HepG2 (cell line): ENCODE measurements at regions not wholly inside any gene's neighbourhood (a gene's known extent, or its start where the extent isn't known, plus 50 kb on each side); places are given as distances from the start of the nearest gene placed in this dataset.

Experiments
- ATAC-seq: fragments of 200-7000 bp; cut with Tn5 transposase; 3 replicates; pipeline ENCODE4 v1.9.1; 2020; ENCODE audit warnings: mild to moderate bottlenecking, moderate library complexity
- BruUV-seq: library from RNA; stranded (reverse); fragments of 400-500 nt; replicated peaks from 2 replicates; lab custom pipeline; 2021; lab: Mats Ljungman, UMichigan
- CTCF ChIA-PET: fragments of 300-600 bp; formaldehyde crosslinking; extraction: SDS; loops from one replicate; lab custom pipeline; 2021; ENCODE audit warnings: low total read pairs, inconsistent platforms, low intra/inter-chr PET ratio; lab: Yijun Ruan, JAX
- POLR2A ChIA-PET: fragments of 350-600 bp; sonication (Branson Sonifier 250); formaldehyde crosslinking; loops from one replicate; lab custom pipeline; 2020; ENCODE audit warnings: antibody characterized with exemption, inconsistent platforms; lab: Yijun Ruan, JAX
- DNase-seq: peaks from one replicate; pipeline ENCODE4 v3.0.0-alpha.2; 2015; ENCODE audit warnings: low spot score
- FAIRE-seq: peaks from 3 replicates; lab custom pipeline; 2011; peaks lifted over from hg19 to GRCh38; lab: Jason Lieb, UNC
- H2AFZ ChIP-seq: one replicate; pipeline ENCODE4 v1.6.1; 2011; ENCODE audit warnings: low read length, inconsistent platforms
- H3K27ac ChIP-seq: fragments of 300-600 bp; 3 replicates; pipeline ENCODE4 v1.8.0; 2011; ENCODE audit warnings: mixed run types, mild to moderate bottlenecking, mixed read lengths, low read length, inconsistent platforms; ENCODE audit not compliant: insufficient read depth; ENCODE audit errors: extremely low read length
- H3K27me3 ChIP-seq, 2 experiments: fragments of 200-600 bp in 1 of 2; 2 replicates in 1 of 2; 3 replicates in 1 of 2; pipeline versions ENCODE4 v1.6.0 to v1.8.0; 2011; ENCODE audit warnings: low read length in 2 of 2, mild to moderate bottlenecking in 2 of 2, moderate library complexity in 2 of 2, inconsistent platforms in 1 of 2; ENCODE audit not compliant: insufficient read depth in 2 of 2, control insufficient read depth in 1 of 2
- H3K36me3 ChIP-seq, 2 experiments: fragments of 200-600 bp in 1 of 2; replicated peaks in 1 of 2; 2 replicates in 1 of 2; 3 replicates in 1 of 2; pipeline versions ENCODE4 v1.5.1 to v1.8.0; 2011; ENCODE audit warnings: low read length in 2 of 2, inconsistent platforms in 1 of 2; ENCODE audit not compliant: insufficient read depth in 2 of 2, control insufficient read depth in 1 of 2
- H3K4me1 ChIP-seq: 2 replicates; pipeline ENCODE4 v1.5.1; 2012; ENCODE audit warnings: low read length, inconsistent platforms; ENCODE audit not compliant: insufficient read depth
- H3K4me2 ChIP-seq: 2 replicates; pipeline ENCODE4 v1.6.0; 2011; ENCODE audit warnings: low read depth, low read length, inconsistent platforms
- H3K4me3 ChIP-seq, 3 experiments: fragments of 200-600 bp in 1 of 3; sonication (generic), shearing (Covaris generic) in 1 of 3; replicated peaks in 1 of 3; 2 replicates each; pipeline ENCODE4 v1.5.1; 2011 to 2016; ENCODE audit warnings: low read length in 3 of 3, inconsistent platforms in 2 of 3, low read depth in 2 of 3, mild to moderate bottlenecking in 2 of 3, control low read depth in 1 of 3, mixed read lengths in 1 of 3; ENCODE audit not compliant: insufficient read depth in 1 of 3
- H3K79me2 ChIP-seq: one replicate; pipeline ENCODE4 v1.6.1; 2011; ENCODE audit warnings: low read length, inconsistent platforms; ENCODE audit not compliant: insufficient read depth
- H3K9ac ChIP-seq: 2 replicates; pipeline ENCODE4 v1.6.0; 2011; ENCODE audit warnings: mild to moderate bottlenecking, low read depth, low read length, inconsistent platforms; ENCODE audit not compliant: insufficient read depth
- H3K9me3 ChIP-seq: 2 replicates; pipeline ENCODE4 v1.5.1; 2012; ENCODE audit warnings: mild to moderate bottlenecking, low read length
- H4K20me1 ChIP-seq: 2 replicates; pipeline ENCODE4 v1.6.0; 2011; ENCODE audit warnings: inconsistent platforms, mild to moderate bottlenecking, low read length, moderate library complexity; ENCODE audit not compliant: insufficient read depth
- AGO2 ChIP-seq: fragments of 200-400 bp; formaldehyde crosslinking; optimal IDR thresholded peaks from 2 replicates; pipeline ENCODE3; 2017; ENCODE audit warnings: mild to moderate bottlenecking, low read depth, low read length, moderate library complexity
- CREB1 ChIP-seq, 2 experiments: fragments of 450-650 bp in 1 of 2; IDR thresholded peaks; 2 replicates each; pipeline ENCODE4 v1.6.1; 2016 to 2017; ENCODE audit warnings: control low read depth in 1 of 2, mild to moderate bottlenecking in 1 of 2, missing compliant biosample characterization in 1 of 2, missing genetic modification characterization in 1 of 2
- EHMT2 ChIP-seq: fragments of 200-600 bp; sonication (generic); IDR thresholded peaks from 2 replicates; pipeline ENCODE4 v1.7.0; 2017; ENCODE audit warnings: antibody characterized with exemption, low read depth, low read length, borderline replicate concordance
- MTF1 ChIP-seq: sonication (generic); formaldehyde crosslinking; IDR thresholded peaks from 2 replicates; pipeline ENCODE4 v1.5.0; 2020; ENCODE audit warnings: missing genetic modification reagents
- MYC ChIP-seq: sonication (generic); formaldehyde crosslinking; IDR thresholded peaks from 2 replicates; pipeline ENCODE4 v1.9.0; 2021; ENCODE audit warnings: missing genetic modification reagents, borderline replicate concordance
- STAG1 ChIP-seq: sonication (generic); formaldehyde crosslinking; IDR thresholded peaks from 2 replicates; pipeline ENCODE4 v1.4.0; 2020; ENCODE audit warnings: missing genetic modification reagents
- TMF1 ChIP-seq: sonication (generic); formaldehyde crosslinking; IDR thresholded peaks from 2 replicates; pipeline ENCODE4 v1.8.1; 2022; ENCODE audit warnings: low read depth, missing genetic modification reagents
- ZNF329 ChIP-seq: sonication (generic); formaldehyde crosslinking; IDR thresholded peaks from 2 replicates; pipeline ENCODE4 v1.9.0; 2021; ENCODE audit warnings: low read depth, mild to moderate bottlenecking, missing genetic modification reagents
- ZNF550 ChIP-seq: sonication (generic); formaldehyde crosslinking; IDR thresholded peaks from 2 replicates; pipeline ENCODE4 v1.4.0; 2020; ENCODE audit warnings: mild to moderate bottlenecking, missing genetic modification reagents, borderline replicate concordance
- WGBS: methylation state at CpG from one replicate; pipeline ENCODE4 v1.1.6; 2017; ENCODE audit warnings: low lambda C conversion rate; 5-methylcytosine and 5-hydroxymethylcytosine counted together
- in situ Hi-C: cut with HindIII; loops from 2 replicates; pipeline ENCODE4 v1.10.0; 2017; ENCODE audit warnings: low pct_unique_long_range_greater_than_20kb; ENCODE audit not compliant: extremely low pct_ligation_motif_present
- intact Hi-C: fragments of 100-400 bp; cut with micrococcal nuclease; formaldehyde crosslinking; loops from one replicate; pipeline ENCODE4 v1.10.0; 2022; ENCODE audit not compliant: unreplicated experiment
- TF ChIP-seq, protein P1 (sequence below): IDR thresholded peaks from 2 replicates; pipeline ENCODE4 v1.6.1; 2016; ENCODE audit warnings: missing compliant biosample characterization, missing genetic modification reagents, borderline replicate concordance
- TF ChIP-seq, protein P2 (sequence below): sonication (generic); formaldehyde crosslinking; IDR thresholded peaks from 2 replicates; pipeline ENCODE4 v1.4.0; 2020; ENCODE audit warnings: mild to moderate bottlenecking, missing genetic modification reagents

DNA sequence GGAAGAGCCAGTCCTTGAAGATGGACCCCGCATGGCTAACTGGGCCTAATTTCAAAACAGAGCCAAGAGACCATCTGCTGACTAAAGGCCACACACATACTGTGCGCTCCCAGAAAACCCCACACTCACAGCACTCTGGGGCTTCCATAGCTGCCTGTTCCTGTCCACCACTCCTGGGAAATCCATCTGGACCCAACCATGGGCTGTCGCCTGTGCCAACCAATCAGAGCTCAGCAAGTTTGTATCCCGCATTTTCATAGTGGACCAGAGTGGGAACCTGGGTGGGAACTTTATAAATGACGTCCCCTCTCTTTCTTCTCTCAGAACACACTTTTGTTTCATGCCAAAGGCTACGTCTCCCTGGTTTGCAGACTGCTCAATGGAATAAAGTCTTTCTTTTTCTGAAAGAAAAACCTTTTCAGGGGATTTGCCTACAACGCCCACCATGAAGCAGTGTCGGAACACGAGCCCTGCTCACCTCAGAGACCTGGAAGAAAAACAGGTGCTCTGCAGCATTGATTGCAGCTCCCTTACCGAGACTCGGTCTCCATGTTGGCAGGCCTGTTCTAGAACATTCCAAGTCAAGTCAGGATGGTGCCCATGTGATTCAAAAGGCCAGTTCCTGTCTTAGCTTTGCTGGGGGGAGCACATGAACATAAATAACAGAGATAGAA lies 137.2 kb upstream of the GPC1 start:
- Histone ChIP-seq H3K36me3 (no peaks in the 10 kb centered on the region), H2AFZ (no peak overlapping the region), H3K9me3 (no peaks in the 10 kb centered on the region), H3K4me2 (no peak overlapping the region), H3K4me3 (no peak overlapping the region), H3K9ac (no peak overlapping the region), H3K79me2 (no peaks in the 10 kb centered on the region), H3K27me3 (peaks cover 27 to 88% of the 10 kb centered on the region in 2 experiments), H4K20me1 (peaks cover 2% of the 10 kb centered on the region; the same call in 1 of the 2 replicates), H3K4me1 (no peaks in the 10 kb centered on the region), H3K27ac (no peak overlapping the region)
- WGBS = 31% methylated on average over 11 of the region's 11 CpGs
- no TSS peak for BruUV-seq
- in situ Hi-C loops = no loop called here
- ChIA-PET CTCF (no interaction called here), POLR2A (no interaction called here)
- DNase-seq (no peak), ATAC-seq (no peak), FAIRE-seq (no peak)
- intact Hi-C loops = no loop called here
- TF ChIP-seq, protein P1, sequence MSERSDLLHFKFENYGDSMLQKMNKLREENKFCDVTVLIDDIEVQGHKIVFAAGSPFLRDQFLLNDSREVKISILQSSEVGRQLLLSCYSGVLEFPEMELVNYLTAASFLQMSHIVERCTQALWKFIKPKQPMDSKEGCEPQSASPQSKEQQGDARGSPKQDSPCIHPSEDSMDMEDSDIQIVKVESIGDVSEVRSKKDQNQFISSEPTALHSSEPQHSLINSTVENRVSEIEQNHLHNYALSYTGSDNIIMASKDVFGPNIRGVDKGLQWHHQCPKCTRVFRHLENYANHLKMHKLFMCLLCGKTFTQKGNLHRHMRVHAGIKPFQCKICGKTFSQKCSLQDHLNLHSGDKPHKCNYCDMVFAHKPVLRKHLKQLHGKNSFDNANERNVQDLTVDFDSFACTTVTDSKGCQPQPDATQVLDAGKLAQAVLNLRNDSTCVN (CRISPR knock-in tag) = no peak
- no peak for TF ChIP-seq AGO2

DNA sequence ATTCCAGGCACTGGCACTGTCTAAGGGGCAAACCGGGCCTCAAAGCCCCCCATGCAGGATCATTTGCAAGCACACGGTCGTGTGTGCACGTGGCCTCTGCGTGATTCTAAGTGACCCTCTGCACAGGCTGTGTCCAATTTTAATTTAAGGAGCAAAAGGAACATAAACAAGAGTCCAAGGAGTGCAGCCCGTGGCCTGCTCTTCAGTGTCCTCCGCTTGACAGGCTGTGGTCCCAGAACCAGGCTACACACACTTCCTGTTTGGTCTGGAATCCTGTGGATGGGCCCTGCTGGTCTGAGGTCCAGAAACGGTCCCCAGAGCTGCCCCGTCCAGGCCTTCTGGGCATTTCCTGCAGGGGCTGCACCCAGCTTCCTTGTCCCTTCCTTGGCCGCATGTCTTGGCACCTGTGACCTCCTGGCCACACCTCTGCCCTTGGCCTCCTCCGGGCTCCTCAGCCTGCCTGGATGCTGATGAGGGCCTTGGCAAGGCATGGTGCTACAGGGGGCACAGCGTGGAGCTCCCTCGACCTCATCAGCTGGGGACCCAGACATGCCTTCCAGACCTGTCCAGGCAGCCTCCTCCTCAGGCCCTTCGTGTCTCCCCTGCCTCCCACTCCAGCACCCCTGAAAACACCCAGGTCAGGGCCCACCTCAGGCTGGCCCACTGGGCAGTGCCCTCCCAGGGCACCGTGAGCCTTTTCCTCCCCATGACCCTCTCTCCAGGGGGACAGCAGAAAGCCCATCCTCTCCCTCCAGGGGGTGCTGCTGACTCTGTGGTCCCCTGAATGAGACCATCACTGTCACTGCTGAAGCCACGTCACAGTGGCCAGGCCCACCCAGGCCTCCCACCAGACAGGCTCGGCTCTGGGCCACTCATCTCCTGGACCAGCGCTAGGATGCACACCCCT lies 136.4 kb upstream of the GPC1 start:
- H3K4me3 ChIP-seq = no peak overlapping the region
- no peaks in the 10 kb centered on the region for H3K79me2 ChIP-seq
- POLR2A ChIA-PET = no interaction called here
- WGBS = 20% methylated on average over 14 of the region's 18 CpGs
- in situ Hi-C loops = no loop called here
- no peak overlapping the region for H3K27ac ChIP-seq
- H3K4me2 ChIP-seq = no peak overlapping the region
- intact Hi-C loops = no loop called here
- no peaks in the 10 kb centered on the region for H3K9me3 ChIP-seq
- no peak; the same call in 2 of the 3 replicates for ATAC-seq
- DNase-seq = no peak
- H3K4me1 ChIP-seq = no peaks in the 10 kb centered on the region
- H2AFZ ChIP-seq = no peak overlapping the region
- H3K27me3 ChIP-seq = peaks cover 24 to 88% of the 10 kb centered on the region in 2 experiments
- H4K20me1 ChIP-seq = peaks cover 6% of the 10 kb centered on the region; the same call in 1 of the 2 replicates
- FAIRE-seq = no peak
- no TSS peak for BruUV-seq
- H3K36me3 ChIP-seq = no peaks in the 10 kb centered on the region
- CTCF ChIA-PET = no interaction called here
- H3K9ac ChIP-seq = no peak overlapping the region
- TF ChIP-seq EHMT2 = no peak
- no peak for TF ChIP-seq TMF1 (CRISPR knock-in tag)
- TF ChIP-seq MTF1 (CRISPR knock-in tag) = no peak
- no peak for TF ChIP-seq ZNF550 (CRISPR knock-in tag)
- TF ChIP-seq, protein P2, sequence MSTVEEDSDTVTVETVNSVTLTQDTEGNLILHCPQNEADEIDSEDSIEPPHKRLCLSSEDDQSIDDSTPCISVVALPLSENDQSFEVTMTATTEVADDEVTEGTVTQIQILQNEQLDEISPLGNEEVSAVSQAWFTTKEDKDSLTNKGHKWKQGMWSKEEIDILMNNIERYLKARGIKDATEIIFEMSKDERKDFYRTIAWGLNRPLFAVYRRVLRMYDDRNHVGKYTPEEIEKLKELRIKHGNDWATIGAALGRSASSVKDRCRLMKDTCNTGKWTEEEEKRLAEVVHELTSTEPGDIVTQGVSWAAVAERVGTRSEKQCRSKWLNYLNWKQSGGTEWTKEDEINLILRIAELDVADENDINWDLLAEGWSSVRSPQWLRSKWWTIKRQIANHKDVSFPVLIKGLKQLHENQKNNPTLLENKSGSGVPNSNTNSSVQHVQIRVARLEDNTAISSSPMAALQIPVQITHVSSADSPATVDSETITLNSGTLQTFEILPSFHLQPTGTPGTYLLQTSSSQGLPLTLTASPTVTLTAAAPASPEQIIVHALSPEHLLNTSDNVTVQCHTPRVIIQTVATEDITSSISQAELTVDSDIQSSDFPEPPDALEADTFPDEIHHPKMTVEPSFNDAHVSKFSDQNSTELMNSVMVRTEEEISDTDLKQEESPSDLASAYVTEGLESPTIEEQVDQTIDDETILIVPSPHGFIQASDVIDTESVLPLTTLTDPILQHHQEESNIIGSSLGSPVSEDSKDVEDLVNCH = no peak
- peak; percentile 57 for TF ChIP-seq CREB1 (IDR thresholded peaks at IDR 0.05)
- TF ChIP-seq CREB1 (CRISPR knock-in tag; IDR thresholded peaks at IDR 0.05) = no peak
- TF ChIP-seq ZNF329 (CRISPR knock-in tag) = no peak
- 0 out of 2 replicates have a peak, but pooled peaks have one; percentile 22 for TF ChIP-seq STAG1
- TF ChIP-seq MYC (CRISPR knock-in tag) = 0 out of 2 replicates have a peak, but pooled peaks have one; percentile 17
